BLaER1 treated with 17β-estradiol and CSF1 and Interleukin-3, amounts not matched to agents 10 nM and 100 nM (cell line): ENCODE measurements at regions not wholly inside any gene's neighbourhood (a gene's known extent, or its start where the extent isn't known, plus 50 kb on each side); places are given as distances from the start of the nearest gene placed in this dataset.
"Not testable (repeated sequence)": the region's sequence is repeated elsewhere in the genome, so short reads cannot be mapped to it uniquely, and the experiment has no call there.

Source experiments
- H3K27ac ChIP-seq, 11 experiments: shearing (Covaris generic); formaldehyde crosslinking; 2 replicates each; pipeline ENCODE4 v1.8.1; 2022
- H3K27me3 ChIP-seq, 11 experiments: shearing (Covaris generic); formaldehyde crosslinking; 2 replicates each; pipeline ENCODE4 v1.8.1; 2022
- H3K36me3 ChIP-seq, 11 experiments: shearing (Covaris generic); formaldehyde crosslinking; 2 replicates each; pipeline ENCODE4 v1.8.1; 2022
- H3K4me1 ChIP-seq, 10 experiments: shearing (Covaris generic); formaldehyde crosslinking; 2 replicates each; pipeline ENCODE4 v1.8.1; 2022
- H3K4me2 ChIP-seq, 11 experiments: shearing (Covaris generic); formaldehyde crosslinking; 2 replicates each; pipeline ENCODE4 v1.8.1; 2022
- H3K4me3 ChIP-seq, 10 experiments: shearing (Covaris generic); formaldehyde crosslinking; 2 replicates each; pipeline ENCODE4 v1.8.1; 2022
- H3K9ac ChIP-seq, 11 experiments: shearing (Covaris generic); formaldehyde crosslinking; 2 replicates each; pipeline ENCODE4 v1.8.1; 2022
- H3K9me3 ChIP-seq, 11 experiments: shearing (Covaris generic); formaldehyde crosslinking; replicated peaks in 1 of 11; 2 replicates each; pipeline ENCODE4 v1.8.1; 2022
- H4K20me1 ChIP-seq, 11 experiments: shearing (Covaris generic); formaldehyde crosslinking; 2 replicates each; pipeline ENCODE4 v1.8.1; 2022
- Cebpa-rat ChIP-seq, 11 experiments: shearing (Covaris generic); IDR thresholded peaks; 2 replicates each; pipeline ENCODE4 v1.8.1; 2022

DNA sequence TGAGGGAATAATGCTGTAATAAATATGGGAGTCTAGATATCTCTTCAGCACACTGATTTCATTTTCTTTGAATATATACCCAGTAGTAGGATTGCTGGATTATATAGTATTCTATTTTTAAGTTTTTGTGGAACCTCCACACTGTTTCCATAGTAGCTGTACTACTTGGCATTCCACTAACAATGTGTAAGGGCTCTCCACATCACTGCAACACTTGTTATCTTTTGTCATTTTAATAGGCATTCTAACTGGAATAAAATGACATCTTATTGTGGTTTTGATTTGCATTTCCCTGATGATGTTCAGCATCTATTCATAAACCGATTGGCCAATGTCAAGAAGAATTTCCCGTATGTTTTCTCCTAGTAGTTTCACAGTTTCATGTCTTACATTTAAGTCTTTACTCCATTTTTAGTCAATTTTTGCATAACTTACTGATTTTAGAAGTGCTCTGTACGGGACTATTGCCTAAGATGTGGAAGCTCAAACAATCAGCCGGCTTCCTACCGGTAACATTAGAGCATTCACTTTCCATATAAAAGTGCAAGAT, 1078.8 kb downstream of the TAF11L14 start:
- Histone ChIP-seq H3K36me3 (no peaks in the 10 kb centered on the region), H3K9me3 (peaks cover 0 to 6% (median 4%) of the 10 kb centered on the region in 11 experiments; a peak in 6 of 22 replicates), H3K27me3 (no peaks in the 10 kb centered on the region), H3K4me3 (no peak overlapping the region), H3K4me2 (no peak overlapping the region), H3K4me1 (no peaks in the 10 kb centered on the region), H4K20me1 (no peaks in the 10 kb centered on the region), H3K27ac (no peak overlapping the region), H3K9ac (no peak overlapping the region)
- no peak for TF ChIP-seq Cebpa-rat (IDR thresholded peaks at IDR 0.05)

DNA sequence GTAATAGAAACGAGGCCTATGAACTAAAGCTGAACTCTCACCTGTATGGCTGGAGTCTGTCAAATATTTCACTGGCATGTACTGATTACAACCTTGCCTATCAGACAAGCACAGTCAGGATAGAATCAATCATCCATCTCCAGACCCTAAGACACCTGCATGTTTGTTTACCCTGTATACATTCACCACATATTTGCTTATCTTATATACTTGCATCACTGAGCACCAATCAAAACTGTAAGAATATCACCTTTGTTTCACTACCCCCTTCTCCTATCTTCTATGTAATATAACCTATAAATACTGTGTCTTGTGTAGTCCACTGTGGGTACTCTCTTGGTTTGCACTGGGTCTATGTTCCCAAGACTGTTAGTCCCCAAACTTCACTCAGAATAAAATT, 1085.7 kb downstream of the TAF11L14 start:
- no peak for TF ChIP-seq Cebpa-rat (IDR thresholded peaks at IDR 0.05)
- H4K20me1 ChIP-seq: no peaks in the 10 kb centered on the region
- no peaks in the 10 kb centered on the region for H3K27me3 ChIP-seq
- H3K4me3 ChIP-seq: no peak overlapping the region
- no peak overlapping the region for H3K9ac ChIP-seq
- H3K9me3 ChIP-seq: peaks cover 0 to 8% (median 0%) of the 10 kb centered on the region in 11 experiments; a peak in 6 of 22 replicates
- no peak overlapping the region for H3K27ac ChIP-seq
- H3K36me3 ChIP-seq: 0 out of 22 replicates have a peak, but pooled peaks cover 0 to 7% (median 0%) of the 10 kb centered on the region in 11 experiments
- no peak overlapping the region for H3K4me2 ChIP-seq
- H3K4me1 ChIP-seq: no peaks in the 10 kb centered on the region

DNA sequence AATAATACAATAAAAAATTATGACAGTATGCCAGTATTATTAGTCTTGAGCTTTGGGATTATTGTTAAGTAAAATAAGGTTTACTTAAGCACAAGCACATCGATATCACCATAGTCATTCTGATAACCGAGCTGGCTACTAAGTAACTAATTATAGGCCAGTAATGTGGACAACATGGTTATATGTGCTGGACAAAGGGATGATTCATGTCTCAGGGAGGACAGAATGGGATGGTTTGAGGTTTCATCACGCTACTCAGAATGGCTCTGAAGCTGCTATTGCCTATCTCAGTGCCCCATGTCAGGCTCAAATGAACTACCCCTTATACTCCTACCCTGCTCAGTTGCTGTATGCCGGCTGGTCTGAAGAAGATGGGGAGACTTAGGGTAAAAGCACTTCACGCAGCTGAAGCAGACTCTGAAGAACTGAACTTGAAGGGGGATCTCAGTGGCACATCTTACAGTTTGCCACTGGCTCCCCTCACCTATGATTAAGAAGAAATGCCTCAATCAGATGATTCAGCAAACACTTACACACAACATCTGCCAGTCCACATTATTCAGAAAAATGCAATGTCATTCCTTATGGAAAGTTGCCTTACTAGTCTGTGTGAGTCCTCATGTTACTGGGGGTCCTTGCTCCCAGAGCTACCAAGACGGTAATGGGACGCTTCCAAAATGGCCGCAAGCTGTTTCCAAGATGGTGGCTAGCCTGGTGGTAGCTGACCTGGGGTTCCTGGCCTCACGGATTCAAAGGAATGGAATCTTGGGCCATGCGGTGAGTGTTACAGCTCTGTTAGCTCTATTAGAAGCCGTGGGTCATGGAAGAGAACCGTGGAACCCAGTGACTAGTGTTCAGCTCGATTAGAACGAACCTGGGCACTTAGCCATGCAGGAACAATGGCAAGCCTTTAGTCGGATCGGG, 1098.6 kb downstream of the TAF11L14 start:
- Histone ChIP-seq H3K27me3 (no peaks in the 10 kb centered on the region), H3K9me3 (peaks cover 0 to 22% (median 11%) of the 10 kb centered on the region in 11 experiments; a peak in 16 of 22 replicates), H3K4me2 (no peak overlapping the region), H3K4me3 (no peak overlapping the region), H4K20me1 (peaks cover 0 to 9% (median 0%) of the 10 kb centered on the region in 11 experiments; a peak in 5 of 22 replicates), H3K36me3 (peaks cover 10 to 61% (median 33%) of the 10 kb centered on the region in 11 experiments; a peak in 21 of 22 replicates), H3K4me1 (no peaks in the 10 kb centered on the region), H3K9ac (no peak overlapping the region), H3K27ac (no peak overlapping the region)
- TF ChIP-seq Cebpa-rat (IDR thresholded peaks at IDR 0.05): no peak

DNA sequence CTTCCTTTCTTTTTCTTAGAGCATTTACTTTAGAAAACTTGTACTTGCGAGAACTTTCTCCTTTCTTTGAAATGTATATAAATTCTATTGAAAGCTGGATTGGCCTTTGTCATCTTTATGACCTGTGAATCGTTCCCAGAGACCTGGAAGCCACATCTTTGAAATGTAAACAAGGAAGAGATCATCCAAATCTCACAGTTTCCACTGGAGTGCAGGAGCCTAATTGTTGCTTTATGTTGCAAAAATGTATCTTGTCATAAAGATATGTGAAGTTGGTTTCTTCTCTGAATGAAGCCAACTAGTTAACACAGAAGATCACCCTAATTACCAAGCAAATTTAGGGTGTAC, 1101.8 kb downstream of the TAF11L14 start:
- Histone ChIP-seq H3K4me2 (no peak overlapping the region), H3K4me1 (peaks cover 0 to 7% (median 0%) of the 10 kb centered on the region in 10 experiments; a peak in 3 of 20 replicates), H3K4me3 (no peak overlapping the region), H3K9ac (no peak overlapping the region), H3K27ac (no peak overlapping the region), H3K9me3 (peaks cover 0 to 22% (median 11%) of the 10 kb centered on the region in 11 experiments; a peak in 16 of 22 replicates), H4K20me1 (peaks cover 0 to 9% (median 0%) of the 10 kb centered on the region in 11 experiments; a peak in 4 of 22 replicates), H3K27me3 (no peaks in the 10 kb centered on the region), H3K36me3 (peaks cover 10 to 62% (median 30%) of the 10 kb centered on the region in 11 experiments; a peak in 21 of 22 replicates)
- TF ChIP-seq Cebpa-rat (IDR thresholded peaks at IDR 0.05): no peak

DNA sequence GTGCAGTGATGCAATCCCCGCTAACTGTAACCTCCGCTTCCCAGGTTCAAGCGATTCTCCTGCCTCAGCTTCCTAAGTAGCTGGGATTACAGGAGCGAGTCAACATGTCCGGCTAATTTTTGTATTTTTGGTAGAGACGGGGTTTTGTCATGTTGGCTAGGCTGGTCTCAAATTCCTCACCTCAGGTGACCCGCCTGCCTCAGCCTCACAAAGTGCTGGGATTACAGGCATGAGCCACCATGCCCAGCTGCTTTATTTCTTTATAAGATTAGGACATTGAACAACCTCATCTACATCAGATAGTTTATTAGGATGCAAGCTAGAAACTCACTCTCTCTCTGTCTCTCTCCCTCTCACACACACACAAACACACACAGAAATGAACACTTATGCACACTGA, 1102.5 kb downstream of the TAF11L14 start:
- not testable (repeated sequence) for H3K4me1 ChIP-seq, H3K27ac ChIP-seq, H3K27me3 ChIP-seq, H3K4me3 ChIP-seq, H3K9ac ChIP-seq, H3K4me2 ChIP-seq, H4K20me1 ChIP-seq
- Histone ChIP-seq H3K9me3 (peaks cover 0 to 20% (median 11%) of the 10 kb centered on the region in 11 experiments; a peak in 16 of 22 replicates), H3K36me3 (peaks cover 10 to 55% (median 25%) of the 10 kb centered on the region in 11 experiments; a peak in 21 of 22 replicates)

DNA sequence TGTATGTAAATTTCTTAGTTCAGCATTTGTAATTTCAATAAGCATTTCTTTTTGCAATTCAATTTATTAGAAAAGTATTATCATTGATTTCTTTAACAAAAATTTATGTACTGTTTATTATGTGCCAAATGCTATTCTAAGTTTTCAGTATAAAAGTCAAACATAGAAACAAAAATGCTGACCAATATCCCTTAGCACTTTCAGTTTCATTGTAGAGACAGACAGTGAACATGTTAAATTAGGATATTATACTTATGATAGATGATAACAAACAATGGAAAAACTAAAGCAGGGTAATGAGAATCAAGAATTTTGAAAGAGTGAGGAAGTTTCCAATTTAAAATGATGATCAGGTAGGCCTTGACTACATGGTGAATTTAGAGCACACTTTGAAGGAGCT, 1106.0 kb downstream of the TAF11L14 start:
- peaks cover 0 to 9% (median 0%) of the 10 kb centered on the region in 11 experiments; a peak in 3 of 22 replicates for H4K20me1 ChIP-seq
- no peak overlapping the region for H3K27ac ChIP-seq
- H3K9me3 ChIP-seq: peaks cover 0 to 16% (median 3%) of the 10 kb centered on the region in 11 experiments; a peak in 7 of 22 replicates
- H3K4me3 ChIP-seq: no peak overlapping the region
- no peak overlapping the region for H3K9ac ChIP-seq
- peaks cover 0 to 43% (median 10%) of the 10 kb centered on the region in 11 experiments; a peak in 11 of 22 replicates for H3K36me3 ChIP-seq
- peaks cover 14 to 25% (median 17%) of the 10 kb centered on the region in 10 experiments for H3K4me1 ChIP-seq
- H3K27me3 ChIP-seq: no peaks in the 10 kb centered on the region
- no peak for TF ChIP-seq Cebpa-rat (IDR thresholded peaks at IDR 0.05)
- peak overlapping the region in 2 of 11 experiments; percentile 2 to 4; a peak in 1 of 22 replicates for H3K4me2 ChIP-seq

DNA sequence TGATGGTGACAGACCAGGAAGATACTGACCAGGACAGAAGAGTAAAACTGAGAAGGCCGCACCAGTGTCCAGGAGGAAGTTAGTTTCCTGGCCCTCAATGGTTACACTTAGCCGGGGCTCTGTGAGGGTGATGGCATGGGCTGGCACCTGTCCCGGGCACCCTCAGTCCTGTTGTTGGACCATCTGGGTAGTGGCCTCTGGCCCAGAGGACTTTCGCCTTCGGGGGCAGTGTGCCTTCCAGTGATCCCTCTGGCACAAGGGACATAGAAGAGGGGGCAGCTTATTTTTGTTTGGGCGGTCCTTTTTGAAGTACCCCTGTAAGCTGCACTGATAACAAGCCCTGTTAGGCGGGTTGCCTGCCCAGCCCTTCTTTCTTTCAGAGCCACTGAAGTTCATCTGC, 1108.6 kb downstream of the TAF11L14 start:
- TF ChIP-seq Cebpa-rat (IDR thresholded peaks at IDR 0.05): no peak
- Histone ChIP-seq H3K4me2 (peak overlapping the region in 6 of 11 experiments; percentile 2 to 81 (median 24); a peak in 4 of 22 replicates), H3K4me1 (peaks cover 14 to 30% (median 19%) of the 10 kb centered on the region in 10 experiments), H3K9me3 (peaks cover 0 to 28% (median 13%) of the 10 kb centered on the region in 11 experiments; a peak in 17 of 22 replicates), H4K20me1 (no peaks in the 10 kb centered on the region; a peak in 2 of 22 replicates), H3K27ac (no peak overlapping the region), H3K4me3 (no peak overlapping the region), H3K27me3 (no peaks in the 10 kb centered on the region), H3K9ac (no peak overlapping the region), H3K36me3 (peaks cover 0 to 25% (median 10%) of the 10 kb centered on the region in 11 experiments; a peak in 10 of 22 replicates)

DNA sequence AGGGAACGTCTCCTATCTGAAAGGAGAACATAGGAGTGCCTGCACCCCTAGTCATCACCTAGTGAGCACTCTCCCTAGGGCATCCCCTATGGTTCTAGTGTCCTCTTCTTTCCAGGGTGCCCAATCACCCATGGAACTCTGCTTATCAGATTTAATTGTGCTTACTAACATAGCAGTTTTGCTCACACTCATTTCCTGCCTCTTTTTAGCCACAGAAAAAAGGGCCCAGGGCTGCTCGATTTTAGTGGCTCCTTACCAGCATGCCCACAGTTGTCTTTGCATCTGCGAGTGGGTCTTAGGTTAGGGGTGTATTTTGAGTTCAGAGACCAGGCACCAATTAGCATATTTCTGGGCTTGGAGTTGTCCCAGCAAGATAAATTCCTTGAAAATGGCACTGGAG, 1110.2 kb downstream of the TAF11L14 start:
- peak overlapping the region; percentile 78 to 93 (median 90) for H3K4me2 ChIP-seq
- TF ChIP-seq Cebpa-rat (IDR thresholded peaks at IDR 0.05): no peak
- H3K36me3 ChIP-seq: peaks cover 0 to 25% (median 8%) of the 10 kb centered on the region in 11 experiments; a peak in 9 of 22 replicates
- H4K20me1 ChIP-seq: no peaks in the 10 kb centered on the region; a peak in 1 of 22 replicates
- peak overlapping the region; percentile 76 to 84 (median 80) for H3K4me3 ChIP-seq
- H3K9ac ChIP-seq: peak overlapping the region; percentile 39 to 91 (median 87); a peak in 21 of 22 replicates
- peak overlapping the region; percentile 20 to 94 (median 89); a peak in 19 of 22 replicates for H3K27ac ChIP-seq
- peaks cover 0 to 29% (median 17%) of the 10 kb centered on the region in 11 experiments; a peak in 17 of 22 replicates for H3K9me3 ChIP-seq
- H3K27me3 ChIP-seq: no peaks in the 10 kb centered on the region
- peaks cover 14 to 30% (median 19%) of the 10 kb centered on the region in 10 experiments for H3K4me1 ChIP-seq
